ENCODE measurements at regions not wholly inside any gene's neighbourhood (a gene's known extent, or its start where the extent isn't known, plus 50 kb on each side); places are given as distances from the start of the nearest gene placed in this dataset.

- peak overlapping the region; percentile 43 for H3K4me3 Mint-ChIP-seq (ENCODE audit: unreplicated experiment)
- DNase-seq = no peak
Measured at GRCh38 chr1:71224741-71225377, 144.0 kb upstream of the ZRANB2 start.

GRCh38 chr1:71223641-71224340 lies 143.0 kb upstream of the ZRANB2 start:
- no peak for TF ChIP-seq CTCF (IDR thresholded peaks at IDR 0.05; ENCODE audit: partially characterized antibody, unreplicated experiment)
- Mint-ChIP-seq H3K27ac (ENCODE audit: unreplicated experiment) (peak overlapping the region; percentile 79), H3K36me3 (ENCODE audit: unreplicated experiment) (no peaks in the 10 kb centered on the region), H3K9me3 (ENCODE audit: unreplicated experiment) (peaks cover 2% of the 10 kb centered on the region), H3K4me3 (ENCODE audit: unreplicated experiment) (peak overlapping the region; percentile 61), H3K4me1 (ENCODE audit: low read depth, unreplicated experiment) (peaks cover 30% of the 10 kb centered on the region), H3K27me3 (ENCODE audit: unreplicated experiment) (peaks cover 2% of the 10 kb centered on the region)
- no peak for DNase-seq

More at GRCh38 chr1:71224741-71225377, 144.0 kb upstream of the ZRANB2 start:
- peaks cover 2% of the 10 kb centered on the region for H3K9me3 Mint-ChIP-seq (ENCODE audit: unreplicated experiment)
- H3K4me1 Mint-ChIP-seq (ENCODE audit: low read depth, unreplicated experiment) = peaks cover 35% of the 10 kb centered on the region
- no peaks in the 10 kb centered on the region for H3K36me3 Mint-ChIP-seq (ENCODE audit: unreplicated experiment)
- H3K27ac Mint-ChIP-seq (ENCODE audit: unreplicated experiment) = peak overlapping the region; percentile 24
- no peak for TF ChIP-seq CTCF (IDR thresholded peaks at IDR 0.05; ENCODE audit: partially characterized antibody, unreplicated experiment)
- H3K27me3 Mint-ChIP-seq (ENCODE audit: unreplicated experiment) = peaks cover 2% of the 10 kb centered on the region

- Mint-ChIP-seq H3K27ac (ENCODE audit: unreplicated experiment) (no peak overlapping the region), H3K4me1 (ENCODE audit: low read depth, unreplicated experiment) (peaks cover 28% of the 10 kb centered on the region), H3K4me3 (ENCODE audit: unreplicated experiment) (no peak overlapping the region), H3K27me3 (ENCODE audit: unreplicated experiment) (peaks cover 2% of the 10 kb centered on the region), H3K36me3 (ENCODE audit: unreplicated experiment) (no peaks in the 10 kb centered on the region), H3K9me3 (ENCODE audit: unreplicated experiment) (peaks cover 2% of the 10 kb centered on the region)
- TF ChIP-seq CTCF (IDR thresholded peaks at IDR 0.05; ENCODE audit: partially characterized antibody, unreplicated experiment) = no peak
- DNase-seq = no peak
Measured at GRCh38 chr1:71222668-71223067, 141.8 kb upstream of the ZRANB2 start.

- DNase-seq = no peak
- TF ChIP-seq CTCF (IDR thresholded peaks at IDR 0.05; ENCODE audit: partially characterized antibody, unreplicated experiment) = no peak
- Mint-ChIP-seq H3K4me3 (ENCODE audit: unreplicated experiment) (no peak overlapping the region), H3K27me3 (ENCODE audit: unreplicated experiment) (no peaks in the 10 kb centered on the region), H3K27ac (ENCODE audit: unreplicated experiment) (no peak overlapping the region), H3K4me1 (ENCODE audit: low read depth, unreplicated experiment) (no peaks in the 10 kb centered on the region), H3K9me3 (ENCODE audit: unreplicated experiment) (no peaks in the 10 kb centered on the region), H3K36me3 (ENCODE audit: unreplicated experiment) (no peaks in the 10 kb centered on the region)
Measured at GRCh38 chr1:71210718-71211117, 129.9 kb upstream of the ZRANB2 start.

- DNase-seq = no peak
- TF ChIP-seq CTCF (IDR thresholded peaks at IDR 0.05; ENCODE audit: partially characterized antibody, unreplicated experiment) = no peak
- Mint-ChIP-seq H3K4me1 (ENCODE audit: low read depth, unreplicated experiment) (peaks cover 3% of the 10 kb centered on the region), H3K36me3 (ENCODE audit: unreplicated experiment) (no peaks in the 10 kb centered on the region), H3K9me3 (ENCODE audit: unreplicated experiment) (peaks cover 3% of the 10 kb centered on the region), H3K27me3 (ENCODE audit: unreplicated experiment) (peaks cover 1% of the 10 kb centered on the region), H3K4me3 (ENCODE audit: unreplicated experiment) (no peak overlapping the region), H3K27ac (ENCODE audit: unreplicated experiment) (no peak overlapping the region)
Measured at GRCh38 chr1:71203241-71203640, 122.4 kb upstream of the ZRANB2 start.

Data from glutamatergic neuron (in vitro differentiated cells).